ENCODE measurements at regions not wholly inside any gene's neighbourhood (a gene's known extent, or its start where the extent isn't known, plus 50 kb on each side); places are given as distances from the start of the nearest gene placed in this dataset.

- TF ChIP-seq CTCF (IDR thresholded peaks at IDR 0.05) (no peak), POLR2A (IDR thresholded peaks at IDR 0.05) (no peak)
Measured at GRCh38 chr4:182074810-182075209, 168.4 kb upstream of the TENM3 start.
